ENCODE measurements at regions not wholly inside any gene's neighbourhood (a gene's known extent, or its start where the extent isn't known, plus 50 kb on each side); places are given as distances from the start of the nearest gene placed in this dataset.

- no peaks in the 10 kb centered on the region for H3K79me2 ChIP-seq (ENCODE audit: control insufficient read depth, low read length)
- TF ChIP-seq CTCF (IDR thresholded peaks at IDR 0.05; ENCODE audit: low read depth, low read length, poor library complexity, severe bottlenecking) = no peak
- no peak for TF ChIP-seq EZH2phosphoT487 (IDR thresholded peaks at IDR 0.05; ENCODE audit: borderline replicate concordance, low read length)
- no peaks in the 10 kb centered on the region for H4K20me1 ChIP-seq (ENCODE audit: control insufficient read depth, insufficient read depth, low read depth, low read length)
- H3K4me1 ChIP-seq (ENCODE audit: control insufficient read depth, low read length) = no peaks in the 10 kb centered on the region
- no peak overlapping the region for H3K4me3 ChIP-seq (ENCODE audit: low read length)
- no peaks in the 10 kb centered on the region for H3K9me2 ChIP-seq (replicated peaks; ENCODE audit: control insufficient read depth, low read length)
- H3K27ac ChIP-seq (ENCODE audit: low read depth, low read length) = no peak overlapping the region
- H3K9me3 ChIP-seq (ENCODE audit: control insufficient read depth, insufficient read depth, low read length) = no peaks in the 10 kb centered on the region
- no peak overlapping the region for H3K4me2 ChIP-seq (ENCODE audit: low read length)
- no peaks in the 10 kb centered on the region for H3K36me3 ChIP-seq (ENCODE audit: control insufficient read depth, low read length)
- no peaks in the 10 kb centered on the region for H3K27me3 ChIP-seq (ENCODE audit: control insufficient read depth, low read length)
- no peaks in the 10 kb centered on the region for H3F3A ChIP-seq (ENCODE audit: control insufficient read depth, insufficient read depth)
These were observed 559.5 kb upstream of the GCFC2 start for GRCh38 chr2:76270096-76270710.

- no peaks in the 10 kb centered on the region for H3K79me2 ChIP-seq (ENCODE audit: control insufficient read depth, low read length)
- no peak overlapping the region for H3K4me3 ChIP-seq (ENCODE audit: low read length)
- no peak for TF ChIP-seq CTCF (IDR thresholded peaks at IDR 0.05; ENCODE audit: low read depth, low read length, poor library complexity, severe bottlenecking)
- TF ChIP-seq EZH2phosphoT487 (IDR thresholded peaks at IDR 0.05; ENCODE audit: borderline replicate concordance, low read length) = no peak
- no peaks in the 10 kb centered on the region for H3K9me3 ChIP-seq (ENCODE audit: control insufficient read depth, insufficient read depth, low read length)
- no peaks in the 10 kb centered on the region for H3K9me2 ChIP-seq (replicated peaks; ENCODE audit: control insufficient read depth, low read length)
- H3K4me1 ChIP-seq (ENCODE audit: control insufficient read depth, low read length) = no peaks in the 10 kb centered on the region
- H3K4me2 ChIP-seq (ENCODE audit: low read length) = no peak overlapping the region
- H3F3A ChIP-seq (ENCODE audit: control insufficient read depth, insufficient read depth) = no peaks in the 10 kb centered on the region
- H3K36me3 ChIP-seq (ENCODE audit: control insufficient read depth, low read length) = no peaks in the 10 kb centered on the region
- no peaks in the 10 kb centered on the region for H3K27me3 ChIP-seq (ENCODE audit: control insufficient read depth, low read length)
- H3K27ac ChIP-seq (ENCODE audit: low read depth, low read length) = no peak overlapping the region
- no peaks in the 10 kb centered on the region for H4K20me1 ChIP-seq (ENCODE audit: control insufficient read depth, insufficient read depth, low read depth, low read length)
These were observed 558.3 kb upstream of the GCFC2 start for GRCh38 chr2:76268902-76269620.

- no peaks in the 10 kb centered on the region for H3K9me2 ChIP-seq (replicated peaks; ENCODE audit: control insufficient read depth, low read length)
- no peaks in the 10 kb centered on the region for H3K27me3 ChIP-seq (ENCODE audit: control insufficient read depth, low read length)
- H3K9me3 ChIP-seq (ENCODE audit: control insufficient read depth, insufficient read depth, low read length) = no peaks in the 10 kb centered on the region
- no peak overlapping the region for H3K27ac ChIP-seq (ENCODE audit: low read depth, low read length)
- no peak overlapping the region for H3K4me3 ChIP-seq (ENCODE audit: low read length)
- H3K79me2 ChIP-seq (ENCODE audit: control insufficient read depth, low read length) = no peaks in the 10 kb centered on the region
- H3K4me2 ChIP-seq (ENCODE audit: low read length) = no peak overlapping the region
- no peaks in the 10 kb centered on the region for H3K4me1 ChIP-seq (ENCODE audit: control insufficient read depth, low read length)
- no peaks in the 10 kb centered on the region for H3K36me3 ChIP-seq (ENCODE audit: control insufficient read depth, low read length)
- no peaks in the 10 kb centered on the region for H3F3A ChIP-seq (ENCODE audit: control insufficient read depth, insufficient read depth)
- no peaks in the 10 kb centered on the region for H4K20me1 ChIP-seq (ENCODE audit: control insufficient read depth, insufficient read depth, low read depth, low read length)
- TF ChIP-seq CTCF (IDR thresholded peaks at IDR 0.05; ENCODE audit: low read depth, low read length, poor library complexity, severe bottlenecking) = no peak
- TF ChIP-seq EZH2phosphoT487 (IDR thresholded peaks at IDR 0.05; ENCODE audit: borderline replicate concordance, low read length) = no peak
These were observed 557.8 kb upstream of the GCFC2 start for GRCh38 chr2:76268484-76268883.
